ENCODE measurements at regions not wholly inside any gene's neighbourhood (a gene's known extent, or its start where the extent isn't known, plus 50 kb on each side); places are given as distances from the start of the nearest gene placed in this dataset.
A peak's percentile ranks its signal among the peaks of the same experiment; 100 is the strongest.

- H3K4me3 ChIP-seq (replicated peaks; ENCODE audit: low read depth, low read length) = peak overlapping the region; percentile 65
- TF ChIP-seq, protein P1, sequence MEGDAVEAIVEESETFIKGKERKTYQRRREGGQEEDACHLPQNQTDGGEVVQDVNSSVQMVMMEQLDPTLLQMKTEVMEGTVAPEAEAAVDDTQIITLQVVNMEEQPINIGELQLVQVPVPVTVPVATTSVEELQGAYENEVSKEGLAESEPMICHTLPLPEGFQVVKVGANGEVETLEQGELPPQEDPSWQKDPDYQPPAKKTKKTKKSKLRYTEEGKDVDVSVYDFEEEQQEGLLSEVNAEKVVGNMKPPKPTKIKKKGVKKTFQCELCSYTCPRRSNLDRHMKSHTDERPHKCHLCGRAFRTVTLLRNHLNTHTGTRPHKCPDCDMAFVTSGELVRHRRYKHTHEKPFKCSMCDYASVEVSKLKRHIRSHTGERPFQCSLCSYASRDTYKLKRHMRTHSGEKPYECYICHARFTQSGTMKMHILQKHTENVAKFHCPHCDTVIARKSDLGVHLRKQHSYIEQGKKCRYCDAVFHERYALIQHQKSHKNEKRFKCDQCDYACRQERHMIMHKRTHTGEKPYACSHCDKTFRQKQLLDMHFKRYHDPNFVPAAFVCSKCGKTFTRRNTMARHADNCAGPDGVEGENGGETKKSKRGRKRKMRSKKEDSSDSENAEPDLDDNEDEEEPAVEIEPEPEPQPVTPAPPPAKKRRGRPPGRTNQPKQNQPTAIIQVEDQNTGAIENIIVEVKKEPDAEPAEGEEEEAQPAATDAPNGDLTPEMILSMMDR (IDR thresholded peaks at IDR 0.05; ENCODE audit: insufficient read depth, low read length, poor library complexity, severe bottlenecking) = no peak
- DNase-seq (ENCODE audit: extremely low read depth, insufficient read length) = peak; percentile 22
- no peaks in the 10 kb centered on the region for H3K27me3 ChIP-seq (replicated peaks; ENCODE audit: control insufficient read depth, insufficient read depth, low read length)
- no peaks in the 10 kb centered on the region for H3K36me3 ChIP-seq (ENCODE audit: control insufficient read depth, insufficient read depth, low read length)
These were observed 685.5 kb downstream of the KCTD8 start for GRCh38 chr4:43763029-43763610.

GRCh38 chr4:43765514-43765913 is 683.1 kb downstream of the KCTD8 start:
- Histone ChIP-seq H3K36me3 (ENCODE audit: control insufficient read depth, insufficient read depth, low read length) (no peaks in the 10 kb centered on the region), H3K27me3 (replicated peaks; ENCODE audit: control insufficient read depth, insufficient read depth, low read length) (no peaks in the 10 kb centered on the region), H3K4me3 (replicated peaks; ENCODE audit: low read depth, low read length) (peak overlapping the region; percentile 65)
- TF ChIP-seq, protein P1 (IDR thresholded peaks at IDR 0.05; ENCODE audit: insufficient read depth, low read length, poor library complexity, severe bottlenecking) = no peak
- DNase-seq (ENCODE audit: extremely low read depth, insufficient read length) = no peak

DNA sequence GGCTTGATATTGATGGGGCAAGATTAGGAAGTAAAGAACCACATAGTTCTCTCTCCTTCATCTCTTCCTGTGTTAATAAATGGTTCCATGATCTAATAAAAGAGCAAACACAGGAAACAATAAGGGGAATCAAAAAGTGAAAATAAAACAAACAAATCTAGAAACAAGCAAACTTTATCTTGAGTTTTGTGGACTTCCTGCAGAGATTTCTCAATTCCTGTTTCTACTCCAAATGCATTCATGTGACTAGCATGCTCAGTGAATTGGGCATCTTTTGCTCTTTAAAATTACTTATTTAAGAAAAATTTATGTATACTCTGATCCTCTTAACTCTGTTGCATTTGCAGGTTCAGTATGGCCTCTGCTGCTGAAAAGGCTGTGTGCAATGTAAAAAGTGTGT is 682.0 kb downstream of the KCTD8 start:
- H3K36me3 ChIP-seq (ENCODE audit: control insufficient read depth, insufficient read depth, low read length) = no peaks in the 10 kb centered on the region

DNA sequence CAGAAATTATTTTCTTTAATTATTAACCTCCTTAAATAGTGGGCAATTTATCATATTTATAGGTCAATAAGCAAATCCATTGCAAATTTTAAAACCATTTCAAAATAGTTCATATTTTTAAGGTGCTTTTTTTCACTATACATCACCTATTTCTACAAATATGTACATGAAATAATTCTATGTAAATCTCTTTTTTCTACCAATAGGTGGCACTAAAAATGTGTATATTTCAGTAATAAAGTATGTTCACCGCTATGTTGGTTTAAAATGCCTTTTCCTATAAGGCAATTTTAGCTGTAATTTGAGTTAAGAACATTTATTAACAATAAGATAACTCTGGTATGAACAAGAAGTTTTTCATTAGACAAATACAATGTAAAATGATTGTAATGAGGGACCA is 672.2 kb downstream of the KCTD8 start:
- TF ChIP-seq, protein P1 (IDR thresholded peaks at IDR 0.05; ENCODE audit: insufficient read depth, low read length, poor library complexity, severe bottlenecking) = peak; percentile 9
- Histone ChIP-seq H3K27me3 (replicated peaks; ENCODE audit: control insufficient read depth, insufficient read depth, low read length) (no peaks in the 10 kb centered on the region), H3K4me3 (replicated peaks; ENCODE audit: low read depth, low read length) (no peak overlapping the region), H3K36me3 (ENCODE audit: control insufficient read depth, insufficient read depth, low read length) (no peaks in the 10 kb centered on the region)
- peak; percentile 13 for DNase-seq (ENCODE audit: extremely low read depth, insufficient read length)

More for the DNA sequence above, 682.0 kb downstream of the KCTD8 start:
- no peak for DNase-seq (ENCODE audit: extremely low read depth, insufficient read length)
- Histone ChIP-seq H3K27me3 (replicated peaks; ENCODE audit: control insufficient read depth, insufficient read depth, low read length) (no peaks in the 10 kb centered on the region), H3K4me3 (replicated peaks; ENCODE audit: low read depth, low read length) (peak overlapping the region; percentile 15)
- TF ChIP-seq, protein P1 (IDR thresholded peaks at IDR 0.05; ENCODE audit: insufficient read depth, low read length, poor library complexity, severe bottlenecking) = no peak

DNA sequence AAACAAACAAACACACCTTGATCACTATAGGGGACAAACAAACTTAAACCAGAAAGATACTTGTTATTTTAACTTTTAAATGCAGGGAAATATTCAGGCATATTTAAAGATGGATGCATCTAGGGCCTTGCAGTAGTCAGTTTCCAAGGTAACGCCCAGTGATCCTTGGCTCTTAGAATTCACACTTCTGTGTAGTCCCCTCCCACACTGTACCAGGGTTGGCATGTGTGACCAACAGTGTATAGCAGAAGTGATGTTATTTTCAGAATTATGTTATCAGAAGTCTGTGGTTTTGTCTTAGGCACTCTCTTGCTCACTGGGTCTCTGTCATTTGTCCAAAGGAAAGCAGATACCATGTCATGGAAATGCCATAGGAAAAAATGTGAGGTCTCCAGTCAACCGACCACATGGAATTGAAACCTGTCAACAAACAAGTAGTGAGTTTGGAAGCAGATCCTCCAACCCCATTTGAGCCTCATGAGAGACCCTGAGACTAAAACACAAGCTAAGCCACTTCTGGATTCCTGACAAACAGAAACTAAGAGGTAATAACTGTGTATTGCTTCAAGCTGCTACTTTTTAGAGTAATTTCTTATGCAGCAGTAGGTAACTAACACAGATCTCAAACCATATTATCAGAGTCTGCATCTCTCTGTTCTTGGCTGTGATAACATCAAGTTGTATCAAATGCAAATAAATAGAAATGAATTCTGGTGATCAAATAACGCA is 670.3 kb downstream of the KCTD8 start:
- TF ChIP-seq, protein P1 (IDR thresholded peaks at IDR 0.05; ENCODE audit: insufficient read depth, low read length, poor library complexity, severe bottlenecking) = no peak
- no peak overlapping the region for H3K4me3 ChIP-seq (replicated peaks; ENCODE audit: low read depth, low read length)
- H3K36me3 ChIP-seq (ENCODE audit: control insufficient read depth, insufficient read depth, low read length) = no peaks in the 10 kb centered on the region
- peak; percentile 20 for DNase-seq (ENCODE audit: extremely low read depth, insufficient read length)
- H3K27me3 ChIP-seq (replicated peaks; ENCODE audit: control insufficient read depth, insufficient read depth, low read length) = no peaks in the 10 kb centered on the region
